ENCODE measurements at regions not wholly inside any gene's neighbourhood (a gene's known extent, or its start where the extent isn't known, plus 50 kb on each side); places are given as distances from the start of the nearest gene placed in this dataset.

DNA sequence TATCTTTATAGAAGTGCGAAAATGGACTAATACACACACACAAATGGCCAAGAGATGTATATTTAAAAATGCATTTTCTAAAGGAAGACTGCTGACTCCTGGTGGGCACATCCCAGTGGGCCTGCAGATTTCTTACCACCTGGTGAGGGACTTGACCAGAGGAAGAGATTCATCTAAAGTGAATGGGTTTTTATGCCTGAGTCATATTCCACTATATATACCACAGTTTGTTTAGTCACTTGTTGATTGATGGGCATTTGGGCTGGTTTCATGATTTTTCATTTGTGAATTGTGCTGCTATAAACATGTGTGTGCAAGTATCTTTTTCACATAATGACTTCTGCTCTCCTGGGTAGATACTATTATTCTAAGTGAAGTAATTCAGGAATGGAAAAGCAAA, 277.3 kb downstream of the SLC16A7 start:
- Histone ChIP-seq H3K27ac (ENCODE audit: low read depth in 1 of 2, low read length in 2 of 2) (no peak overlapping the region), H3K36me3 (ENCODE audit: insufficient read depth, low read length) (no peaks in the 10 kb centered on the region), H3K4me3 (ENCODE audit: low read length) (no peak overlapping the region), H3K4me1 (ENCODE audit: insufficient read depth, low read length) (no peaks in the 10 kb centered on the region), H3K9me3 (ENCODE audit: control insufficient read depth in 1 of 2, insufficient read depth in 1 of 2, low read length in 2 of 2) (peaks cover 0 to 10% of the 10 kb centered on the region in 2 experiments), H3K27me3 (ENCODE audit: control insufficient read depth in 1 of 2, insufficient read depth in 2 of 2, low read length in 2 of 2) (no peaks in the 10 kb centered on the region)
- H3K27ac Mint-ChIP-seq = no peak overlapping the region
- ChIA-PET POLR2A (no interaction called here), CTCF (no interaction called here)
- H3K4me1 Mint-ChIP-seq (ENCODE audit: low read depth) = no peaks in the 10 kb centered on the region
- no peak for DNase-seq
- TF ChIP-seq, protein P1, sequence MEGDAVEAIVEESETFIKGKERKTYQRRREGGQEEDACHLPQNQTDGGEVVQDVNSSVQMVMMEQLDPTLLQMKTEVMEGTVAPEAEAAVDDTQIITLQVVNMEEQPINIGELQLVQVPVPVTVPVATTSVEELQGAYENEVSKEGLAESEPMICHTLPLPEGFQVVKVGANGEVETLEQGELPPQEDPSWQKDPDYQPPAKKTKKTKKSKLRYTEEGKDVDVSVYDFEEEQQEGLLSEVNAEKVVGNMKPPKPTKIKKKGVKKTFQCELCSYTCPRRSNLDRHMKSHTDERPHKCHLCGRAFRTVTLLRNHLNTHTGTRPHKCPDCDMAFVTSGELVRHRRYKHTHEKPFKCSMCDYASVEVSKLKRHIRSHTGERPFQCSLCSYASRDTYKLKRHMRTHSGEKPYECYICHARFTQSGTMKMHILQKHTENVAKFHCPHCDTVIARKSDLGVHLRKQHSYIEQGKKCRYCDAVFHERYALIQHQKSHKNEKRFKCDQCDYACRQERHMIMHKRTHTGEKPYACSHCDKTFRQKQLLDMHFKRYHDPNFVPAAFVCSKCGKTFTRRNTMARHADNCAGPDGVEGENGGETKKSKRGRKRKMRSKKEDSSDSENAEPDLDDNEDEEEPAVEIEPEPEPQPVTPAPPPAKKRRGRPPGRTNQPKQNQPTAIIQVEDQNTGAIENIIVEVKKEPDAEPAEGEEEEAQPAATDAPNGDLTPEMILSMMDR (IDR thresholded peaks at IDR 0.05) = no peak
- H3K9me3 Mint-ChIP-seq = peaks cover 4% of the 10 kb centered on the region
- intact Hi-C loops (cut with DNase I, micrococcal nuclease) = no loop called here
- H3K36me3 Mint-ChIP-seq (ENCODE audit: low read depth) = no peaks in the 10 kb centered on the region
- ATAC-seq (ENCODE audit: poor library complexity) = no peak
- H3K4me3 Mint-ChIP-seq = no peak overlapping the region
- H3K27me3 Mint-ChIP-seq = no peaks in the 10 kb centered on the region

DNA sequence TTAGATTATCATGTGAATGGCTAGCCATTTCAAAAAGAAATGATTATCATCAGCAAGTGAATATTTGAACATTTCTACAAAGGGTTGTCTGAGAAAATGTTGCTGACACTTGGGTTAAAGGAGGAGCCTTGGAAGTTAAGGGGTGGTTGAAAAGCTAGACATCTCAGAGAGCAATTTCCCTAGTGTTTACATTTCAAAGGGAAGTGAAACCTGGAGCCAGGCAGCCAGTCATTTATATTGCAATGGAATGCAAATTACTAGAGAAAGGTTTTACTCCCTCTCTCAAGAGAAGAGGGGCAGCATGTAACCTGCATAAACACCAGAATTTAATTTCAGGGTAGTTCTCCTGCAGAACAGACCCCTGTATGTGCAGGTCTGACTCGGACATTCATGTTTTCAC, 279.0 kb downstream of the SLC16A7 start:
- peaks cover 4% of the 10 kb centered on the region for H3K9me3 Mint-ChIP-seq
- ATAC-seq (ENCODE audit: poor library complexity) = no peak
- H3K4me3 Mint-ChIP-seq = no peak overlapping the region
- no peak overlapping the region for H3K27ac Mint-ChIP-seq
- H3K36me3 Mint-ChIP-seq (ENCODE audit: low read depth) = no peaks in the 10 kb centered on the region
- intact Hi-C loops (cut with DNase I, micrococcal nuclease) = no loop called here
- Histone ChIP-seq H3K4me1 (ENCODE audit: insufficient read depth, low read length) (no peaks in the 10 kb centered on the region), H3K9me3 (ENCODE audit: control insufficient read depth in 1 of 2, insufficient read depth in 1 of 2, low read length in 2 of 2) (peaks cover 0 to 10% of the 10 kb centered on the region in 2 experiments), H3K27ac (ENCODE audit: low read depth in 1 of 2, low read length in 2 of 2) (no peak overlapping the region), H3K4me3 (ENCODE audit: low read length) (no peak overlapping the region), H3K36me3 (ENCODE audit: insufficient read depth, low read length) (no peaks in the 10 kb centered on the region), H3K27me3 (ENCODE audit: control insufficient read depth in 1 of 2, insufficient read depth in 2 of 2, low read length in 2 of 2) (no peaks in the 10 kb centered on the region)
- TF ChIP-seq, protein P1 (IDR thresholded peaks at IDR 0.05) = no peak
- no peak for DNase-seq
- no peaks in the 10 kb centered on the region for H3K27me3 Mint-ChIP-seq
- ChIA-PET POLR2A (no interaction called here), CTCF (no interaction called here)
- no peaks in the 10 kb centered on the region for H3K4me1 Mint-ChIP-seq (ENCODE audit: low read depth)

DNA sequence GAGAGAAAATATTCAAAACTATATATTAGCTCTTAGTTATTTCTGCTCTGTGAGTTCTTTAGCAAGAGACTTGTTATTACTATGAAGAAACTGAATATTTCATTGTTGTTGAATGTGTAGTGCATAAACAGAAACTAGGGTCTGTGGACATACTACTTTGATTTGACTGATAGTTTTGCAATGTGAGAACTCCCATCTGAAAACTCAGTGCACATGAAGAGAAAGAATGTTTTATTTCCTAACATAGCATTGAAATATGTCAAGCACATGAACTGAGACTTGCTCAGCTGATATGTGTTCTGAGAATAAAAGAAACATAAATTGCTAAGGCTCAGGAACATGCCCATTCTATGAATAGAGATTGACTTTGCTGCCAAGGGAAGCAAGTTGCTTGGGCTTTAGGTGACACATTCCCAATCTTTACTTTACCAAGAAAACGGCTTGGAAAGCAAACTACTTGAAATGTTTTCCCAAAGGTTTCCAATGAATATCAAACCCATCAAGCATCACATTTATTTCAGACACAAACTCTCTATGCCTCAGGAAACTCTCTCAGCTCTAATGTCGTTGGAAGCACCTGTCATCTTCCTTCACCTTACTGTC, 290.4 kb downstream of the SLC16A7 start:
- no peak overlapping the region for H3K4me3 ChIP-seq (ENCODE audit: low read length)
- H3K4me1 ChIP-seq (ENCODE audit: insufficient read depth, low read length) = no peaks in the 10 kb centered on the region
- no peaks in the 10 kb centered on the region for H3K36me3 ChIP-seq (ENCODE audit: insufficient read depth, low read length)
- no peak for ATAC-seq (ENCODE audit: poor library complexity)
- Mint-ChIP-seq H3K27me3 (no peaks in the 10 kb centered on the region), H3K27ac (no peak overlapping the region), H3K4me3 (no peak overlapping the region), H3K36me3 (ENCODE audit: low read depth) (no peaks in the 10 kb centered on the region), H3K9me3 (no peaks in the 10 kb centered on the region), H3K4me1 (ENCODE audit: low read depth) (no peaks in the 10 kb centered on the region)
- ChIA-PET POLR2A (no interaction called here), CTCF (no interaction called here)
- no peaks in the 10 kb centered on the region for H3K9me3 ChIP-seq (ENCODE audit: control insufficient read depth in 1 of 2, insufficient read depth in 1 of 2, low read length in 2 of 2)
- no peak overlapping the region for H3K27ac ChIP-seq (ENCODE audit: low read depth in 1 of 2, low read length in 2 of 2)
- no peak for DNase-seq
- TF ChIP-seq, protein P1 (IDR thresholded peaks at IDR 0.05) = no peak
- H3K27me3 ChIP-seq (ENCODE audit: control insufficient read depth in 1 of 2, insufficient read depth in 2 of 2, low read length in 2 of 2) = no peaks in the 10 kb centered on the region
- intact Hi-C loops (cut with DNase I, micrococcal nuclease) = no loop called here
